Neural cell (in vitro differentiated cells): ENCODE measurements at regions not wholly inside any gene's neighbourhood (a gene's known extent, or its start where the extent isn't known, plus 50 kb on each side); places are given as distances from the start of the nearest gene placed in this dataset.

Source experiments
- H2AFZ ChIP-seq: fragments of 200-600, 300-800 bp; sonication (generic), shearing (Covaris generic); 2 replicates; pipeline ENCODE4 v1.6.0; 2014; ENCODE audit warnings: low read depth, mild to moderate bottlenecking, antibody characterized with exemption, low read length, moderate library complexity
- H3F3A ChIP-seq: fragments of 200-600 bp; shearing (Covaris generic); 2 replicates; pipeline ENCODE4 v1.6.1; 2016; ENCODE audit warnings: mild to moderate bottlenecking, moderate library complexity, mixed read lengths, antibody characterized with exemption, low read length; ENCODE audit not compliant: insufficient read depth, poor library complexity, severe bottlenecking
- H3K27ac ChIP-seq: fragments of 200-600, 300-800 bp; sonication (generic), shearing (Covaris generic); 2 replicates; pipeline ENCODE4 v1.5.1; 2014; ENCODE audit warnings: mild to moderate bottlenecking, low read length, moderate library complexity
- H3K27me3 ChIP-seq: fragments of 300-800, 200-600 bp; sonication (generic), shearing (Covaris generic); 2 replicates; pipeline ENCODE4 v1.6.0; 2014; ENCODE audit warnings: mild to moderate bottlenecking, low read depth, low read length, moderate library complexity; ENCODE audit not compliant: insufficient read depth
- H3K36me3 ChIP-seq: fragments of 300-800, 200-600 bp; sonication (generic), shearing (Covaris generic); 2 replicates; pipeline ENCODE4 v1.5.1; 2014; ENCODE audit warnings: mild to moderate bottlenecking, antibody characterized with exemption, low read length, moderate library complexity; ENCODE audit not compliant: insufficient read depth
- H3K4me2 ChIP-seq: fragments of 300-800, 200-600 bp; sonication (generic), shearing (Covaris generic); 2 replicates; pipeline ENCODE4 v1.6.0; 2014; ENCODE audit warnings: mild to moderate bottlenecking, low read length
- H3K4me3 ChIP-seq: fragments of 300-800, 200-600 bp; sonication (generic), shearing (Covaris generic); 2 replicates; pipeline ENCODE4 v1.5.1; 2014; ENCODE audit warnings: mild to moderate bottlenecking, low read length, moderate library complexity
- H3K79me2 ChIP-seq: fragments of 200-600 bp; shearing (Covaris generic); replicated peaks from 2 replicates; pipeline ENCODE4 v1.6.0; 2014; ENCODE audit warnings: mild to moderate bottlenecking, low read length, moderate library complexity; ENCODE audit not compliant: insufficient read depth
- H3K9ac ChIP-seq: fragments of 300-800, 200-600 bp; sonication (generic), shearing (Covaris generic); 2 replicates; pipeline ENCODE4 v1.6.1; 2016; ENCODE audit warnings: mild to moderate bottlenecking, low read length, mixed read lengths
- H3K9me2 ChIP-seq: fragments of 200-600 bp; shearing (Covaris generic); 2 replicates; pipeline ENCODE4 v1.6.1; 2016; ENCODE audit warnings: mild to moderate bottlenecking, low read length, mixed read lengths; ENCODE audit not compliant: insufficient read depth
- H3K9me3 ChIP-seq: fragments of 200-600, 300-800 bp; sonication (generic), shearing (Covaris generic); 2 replicates; pipeline ENCODE4 v1.6.1; 2016; ENCODE audit warnings: mild to moderate bottlenecking, mixed run types, low read length, moderate library complexity, mixed read lengths
- H4K20me1 ChIP-seq: fragments of 200-600 bp; shearing (Covaris generic); 2 replicates; pipeline ENCODE4 v1.6.1; 2016; ENCODE audit warnings: mild to moderate bottlenecking, mixed run types; ENCODE audit not compliant: insufficient read depth
- EP300 ChIP-seq: fragments of 450-650 bp; conservative IDR thresholded peaks from 2 replicates; pipeline ENCODE4 v1.6.1; 2014; ENCODE audit warnings: antibody characterized with exemption, mild to moderate bottlenecking, moderate library complexity; ENCODE audit not compliant: poor library complexity, severe bottlenecking
- EZH2 ChIP-seq: fragments of 200-600, 300-800 bp; shearing (Covaris generic), sonication (generic); IDR thresholded peaks from 2 replicates; pipeline ENCODE4 v1.6.1; 2014; ENCODE audit warnings: antibody characterized with exemption, low read length, borderline replicate concordance, mild to moderate bottlenecking; ENCODE audit not compliant: insufficient read depth, poor library complexity, severe bottlenecking
- MXI1 ChIP-seq: fragments of 450-650 bp; conservative IDR thresholded peaks from 2 replicates; pipeline ENCODE4 v1.6.1; 2014; ENCODE audit warnings: antibody characterized with exemption, mild to moderate bottlenecking; ENCODE audit not compliant: poor library complexity, severe bottlenecking
- POLR2AphosphoS5 ChIP-seq: IDR thresholded peaks from 2 replicates; pipeline ENCODE4 v1.6.1; 2012
- RAD21 ChIP-seq: fragments of 450-650 bp; conservative IDR thresholded peaks from 2 replicates; pipeline ENCODE4 v1.6.1; 2014; ENCODE audit warnings: antibody characterized with exemption, mild to moderate bottlenecking, moderate library complexity
- SMC3 ChIP-seq: fragments of 450-650 bp; conservative IDR thresholded peaks from 2 replicates; pipeline ENCODE4 v1.6.1; 2014; ENCODE audit warnings: antibody characterized with exemption, mild to moderate bottlenecking, moderate library complexity; ENCODE audit not compliant: poor library complexity
- TAF1 ChIP-seq: IDR thresholded peaks from 2 replicates; pipeline ENCODE4 v1.6.1; 2012; ENCODE audit warnings: low read depth
- TF ChIP-seq, protein P1 (sequence below): IDR thresholded peaks from 2 replicates; pipeline ENCODE4 v1.6.1; 2012; ENCODE audit warnings: borderline replicate concordance
- TF ChIP-seq, protein P2 (sequence below): fragments of 450-650 bp; IDR thresholded peaks from 2 replicates; pipeline ENCODE4 v1.5.1; 2014; ENCODE audit warnings: antibody characterized with exemption, mild to moderate bottlenecking, moderate library complexity; ENCODE audit not compliant: poor library complexity, severe bottlenecking

GRCh38 chr15:96466389-96466947 lies 136.0 kb downstream of the NR2F2 start:
- Histone ChIP-seq H4K20me1 (no peaks in the 10 kb centered on the region), H3K4me2 (no peak overlapping the region), H3K9me3 (no peaks in the 10 kb centered on the region), H3F3A (no peaks in the 10 kb centered on the region), H3K27me3 (no peaks in the 10 kb centered on the region), H2AFZ (no peak overlapping the region), H3K9ac (no peak overlapping the region), H3K79me2 (no peaks in the 10 kb centered on the region), H3K4me3 (no peak overlapping the region), H3K36me3 (no peaks in the 10 kb centered on the region), H3K9me2 (no peaks in the 10 kb centered on the region), H3K27ac (no peak overlapping the region)
- TF ChIP-seq, protein P1, sequence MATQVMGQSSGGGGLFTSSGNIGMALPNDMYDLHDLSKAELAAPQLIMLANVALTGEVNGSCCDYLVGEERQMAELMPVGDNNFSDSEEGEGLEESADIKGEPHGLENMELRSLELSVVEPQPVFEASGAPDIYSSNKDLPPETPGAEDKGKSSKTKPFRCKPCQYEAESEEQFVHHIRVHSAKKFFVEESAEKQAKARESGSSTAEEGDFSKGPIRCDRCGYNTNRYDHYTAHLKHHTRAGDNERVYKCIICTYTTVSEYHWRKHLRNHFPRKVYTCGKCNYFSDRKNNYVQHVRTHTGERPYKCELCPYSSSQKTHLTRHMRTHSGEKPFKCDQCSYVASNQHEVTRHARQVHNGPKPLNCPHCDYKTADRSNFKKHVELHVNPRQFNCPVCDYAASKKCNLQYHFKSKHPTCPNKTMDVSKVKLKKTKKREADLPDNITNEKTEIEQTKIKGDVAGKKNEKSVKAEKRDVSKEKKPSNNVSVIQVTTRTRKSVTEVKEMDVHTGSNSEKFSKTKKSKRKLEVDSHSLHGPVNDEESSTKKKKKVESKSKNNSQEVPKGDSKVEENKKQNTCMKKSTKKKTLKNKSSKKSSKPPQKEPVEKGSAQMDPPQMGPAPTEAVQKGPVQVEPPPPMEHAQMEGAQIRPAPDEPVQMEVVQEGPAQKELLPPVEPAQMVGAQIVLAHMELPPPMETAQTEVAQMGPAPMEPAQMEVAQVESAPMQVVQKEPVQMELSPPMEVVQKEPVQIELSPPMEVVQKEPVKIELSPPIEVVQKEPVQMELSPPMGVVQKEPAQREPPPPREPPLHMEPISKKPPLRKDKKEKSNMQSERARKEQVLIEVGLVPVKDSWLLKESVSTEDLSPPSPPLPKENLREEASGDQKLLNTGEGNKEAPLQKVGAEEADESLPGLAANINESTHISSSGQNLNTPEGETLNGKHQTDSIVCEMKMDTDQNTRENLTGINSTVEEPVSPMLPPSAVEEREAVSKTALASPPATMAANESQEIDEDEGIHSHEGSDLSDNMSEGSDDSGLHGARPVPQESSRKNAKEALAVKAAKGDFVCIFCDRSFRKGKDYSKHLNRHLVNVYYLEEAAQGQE: no peak

DNA sequence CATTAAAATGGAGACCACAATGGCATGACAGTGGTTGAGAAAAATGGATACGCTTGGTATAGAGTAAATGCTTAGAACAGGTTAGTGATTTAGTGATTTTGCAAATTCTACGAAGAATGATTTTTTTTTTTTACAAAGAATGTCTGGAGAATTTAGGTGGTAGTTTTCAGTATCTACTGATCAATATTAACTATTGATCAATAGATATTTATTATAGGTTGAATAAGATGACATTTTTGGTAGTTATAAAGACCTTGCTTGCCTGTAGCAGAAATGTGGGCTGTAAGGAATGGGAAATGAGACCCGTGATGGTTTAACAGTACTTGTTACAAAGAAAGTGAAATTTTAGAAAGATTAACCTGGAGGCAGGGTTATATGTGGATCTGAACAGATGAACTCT lies 137.5 kb downstream of the NR2F2 start:
- Histone ChIP-seq H3K9ac (no peak overlapping the region), H3K27ac (no peak overlapping the region), H3K36me3 (no peaks in the 10 kb centered on the region), H3K4me3 (no peak overlapping the region), H3K27me3 (no peaks in the 10 kb centered on the region), H3K4me2 (no peak overlapping the region), H3K9me2 (no peaks in the 10 kb centered on the region), H4K20me1 (no peaks in the 10 kb centered on the region), H3F3A (no peaks in the 10 kb centered on the region), H3K79me2 (no peaks in the 10 kb centered on the region), H2AFZ (no peak overlapping the region), H3K9me3 (no peaks in the 10 kb centered on the region)
- TF ChIP-seq, protein P2, sequence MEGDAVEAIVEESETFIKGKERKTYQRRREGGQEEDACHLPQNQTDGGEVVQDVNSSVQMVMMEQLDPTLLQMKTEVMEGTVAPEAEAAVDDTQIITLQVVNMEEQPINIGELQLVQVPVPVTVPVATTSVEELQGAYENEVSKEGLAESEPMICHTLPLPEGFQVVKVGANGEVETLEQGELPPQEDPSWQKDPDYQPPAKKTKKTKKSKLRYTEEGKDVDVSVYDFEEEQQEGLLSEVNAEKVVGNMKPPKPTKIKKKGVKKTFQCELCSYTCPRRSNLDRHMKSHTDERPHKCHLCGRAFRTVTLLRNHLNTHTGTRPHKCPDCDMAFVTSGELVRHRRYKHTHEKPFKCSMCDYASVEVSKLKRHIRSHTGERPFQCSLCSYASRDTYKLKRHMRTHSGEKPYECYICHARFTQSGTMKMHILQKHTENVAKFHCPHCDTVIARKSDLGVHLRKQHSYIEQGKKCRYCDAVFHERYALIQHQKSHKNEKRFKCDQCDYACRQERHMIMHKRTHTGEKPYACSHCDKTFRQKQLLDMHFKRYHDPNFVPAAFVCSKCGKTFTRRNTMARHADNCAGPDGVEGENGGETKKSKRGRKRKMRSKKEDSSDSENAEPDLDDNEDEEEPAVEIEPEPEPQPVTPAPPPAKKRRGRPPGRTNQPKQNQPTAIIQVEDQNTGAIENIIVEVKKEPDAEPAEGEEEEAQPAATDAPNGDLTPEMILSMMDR: no peak
- TF ChIP-seq EZH2 (no peak), EP300 (no peak), SMC3 (no peak), MXI1 (no peak), POLR2AphosphoS5 (no peak), RAD21 (no peak), TAF1 (no peak)
